Esophagus muscularis mucosa (tissue), 4 donors: ENCODE measurements at regions not wholly inside any gene's neighbourhood (a gene's known extent, or its start where the extent isn't known, plus 50 kb on each side); places are given as distances from the start of the nearest gene placed in this dataset.

Experiments used
- DNase-seq: peaks from one replicate; pipeline ENCODE4 v3.0.0-alpha.2; 2017; ENCODE audit errors: extremely low spot score
- H3K27ac ChIP-seq, 4 donors: fragments of 200-600 bp; sonication (generic); replicated peaks in 1 of 4; 1 replicate in 3 of 4; 2 replicates in 1 of 4; pipeline ENCODE4 v1.5.1; 2016 to 2019; ENCODE audit warnings: mild to moderate bottlenecking in 1 of 4
- H3K27me3 ChIP-seq, 4 donors: fragments of 200-600 bp; sonication (generic); one replicate each; pipeline versions ENCODE4 v1.5.1 to v1.6.0; 2016 to 2019
- H3K36me3 ChIP-seq, 4 donors: fragments of 200-600 bp; sonication (generic); one replicate each; pipeline ENCODE4 v1.5.1; 2016 to 2019
- H3K4me1 ChIP-seq, 4 donors: fragments of 200-600 bp; sonication (generic); one replicate each; pipeline ENCODE4 v1.5.1; 2016 to 2019
- H3K4me3 ChIP-seq, 4 donors: fragments of 200-600 bp; sonication (generic); 1 replicate in 2 of 4; 2 replicates in 2 of 4; pipeline ENCODE4 v1.5.1; 2016 to 2019; ENCODE audit warnings: mild to moderate bottlenecking in 4 of 4, moderate library complexity in 1 of 4
- H3K9me3 ChIP-seq, 4 donors: fragments of 200-600 bp; sonication (generic); 1 replicate in 3 of 4; 2 replicates in 1 of 4; pipeline ENCODE4 v1.5.1; 2016 to 2019
- CTCF ChIP-seq, 3 experiments: fragments of 200-600 bp in 2 of 3; fragments of 450-650 bp in 1 of 3; sonication (generic) in 2 of 3; IDR thresholded peaks; one replicate each; pipeline ENCODE4 v1.5.1; 2017 to 2019; ENCODE audit warnings: antibody characterized with exemption in 3 of 3, mild to moderate bottlenecking in 2 of 3, moderate library complexity in 1 of 3
- EP300 ChIP-seq: sonication (generic); formaldehyde crosslinking; IDR thresholded peaks from one replicate; pipeline ENCODE4 v1.6.1; 2017; ENCODE audit warnings: antibody characterized with exemption
- POLR2A ChIP-seq: fragments of 450-650 bp; IDR thresholded peaks from one replicate; pipeline ENCODE4 v1.6.1; 2017; ENCODE audit warnings: antibody characterized with exemption, moderate library complexity, mild to moderate bottlenecking, low read depth
- POLR2AphosphoS5 ChIP-seq, 2 donors: sonication (generic); formaldehyde crosslinking; IDR thresholded peaks; one replicate each; pipeline ENCODE4 v1.6.1; 2017; ENCODE audit warnings: antibody characterized with exemption in 2 of 2
- WGBS: methylation state at CpG from one replicate; pipeline ENCODE4 v1.1.5; 2018; 5-methylcytosine and 5-hydroxymethylcytosine counted together
- intact Hi-C: fragments of 100-400 bp; cut with DNase I; formaldehyde crosslinking; loops from one replicate; pipeline ENCODE4 v1.15.1; 2023

GRCh38 chr15:39466750-39467105, 114.2 kb upstream of the THBS1 start:
- no peak overlapping the region for H3K4me3 ChIP-seq
- intact Hi-C loops, result no loop called here
- no peak for DNase-seq
- no peak for TF ChIP-seq EP300
- H3K27ac ChIP-seq, result peak overlapping the region; percentile 69 to 79 (median 70)
- no peaks in the 10 kb centered on the region for H3K9me3 ChIP-seq
- no peaks in the 10 kb centered on the region for H3K36me3 ChIP-seq
- WGBS, result 74% methylated on average over 5 of the region's 5 CpGs
- no peaks in the 10 kb centered on the region for H3K27me3 ChIP-seq
- peaks cover 19 to 36% (median 33%) of the 10 kb centered on the region in 4 donors for H3K4me1 ChIP-seq

- 66% methylated on average over 4 of the region's 4 CpGs for WGBS
- Histone ChIP-seq H3K27ac (peak overlapping the region in 2 of 4 donors; percentile 18 to 69), H3K27me3 (no peaks in the 10 kb centered on the region), H3K4me3 (no peak overlapping the region), H3K4me1 (peaks cover 12 to 40% (median 37%) of the 10 kb centered on the region in 4 donors), H3K9me3 (no peaks in the 10 kb centered on the region), H3K36me3 (no peaks in the 10 kb centered on the region)
- TF ChIP-seq EP300 (peak; percentile 41), POLR2AphosphoS5 (IDR thresholded peaks at IDR 0.05) (peak; percentile 43), CTCF (IDR thresholded peaks at IDR 0.05) (no peak), POLR2A (no peak)
- intact Hi-C loops, result no loop called here
- peak; percentile 90 for DNase-seq
Observed at GRCh38 chr15:39468331-39468730, 112.5 kb upstream of the THBS1 start.

- 94% methylated on average over 3 of the region's 3 CpGs for WGBS
- Histone ChIP-seq H3K4me3 (no peak overlapping the region), H3K36me3 (no peaks in the 10 kb centered on the region), H3K4me1 (peaks cover 12 to 45% (median 42%) of the 10 kb centered on the region in 4 donors), H3K27me3 (no peaks in the 10 kb centered on the region), H3K27ac (peak overlapping the region in 2 of 4 donors; percentile 18 to 24), H3K9me3 (no peaks in the 10 kb centered on the region)
- no peak for TF ChIP-seq CTCF (IDR thresholded peaks at IDR 0.05)
- TF ChIP-seq POLR2AphosphoS5 (IDR thresholded peaks at IDR 0.05), result no peak
- TF ChIP-seq POLR2A, result no peak
- TF ChIP-seq EP300, result no peak
- DNase-seq, result no peak
- intact Hi-C loops, result no loop called here
Observed at GRCh38 chr15:39468828-39469227, 112.1 kb upstream of the THBS1 start.

GRCh38 chr15:39471785-39472574, 108.9 kb upstream of the THBS1 start:
- TF ChIP-seq POLR2AphosphoS5 (IDR thresholded peaks at IDR 0.05) (no peak), CTCF (IDR thresholded peaks at IDR 0.05) (no peak), EP300 (no peak), POLR2A (no peak)
- intact Hi-C loops, result loop anchor here (2.0 kb wide), 1 partner anchor 107 kb away; no protein-coding TSS in a partner anchor
- no peaks in the 10 kb centered on the region for H3K9me3 ChIP-seq
- no peak overlapping the region for H3K4me3 ChIP-seq
- WGBS, result 84% methylated on average over 2 of the region's 2 CpGs
- DNase-seq, result peak; percentile 80
- no peaks in the 10 kb centered on the region for H3K36me3 ChIP-seq
- peak overlapping the region; percentile 80 to 92 (median 87) for H3K27ac ChIP-seq
- peaks cover 7 to 40% (median 38%) of the 10 kb centered on the region in 4 donors for H3K4me1 ChIP-seq
- H3K27me3 ChIP-seq, result no peaks in the 10 kb centered on the region

GRCh38 chr15:39472621-39473297, 108.1 kb upstream of the THBS1 start:
- intact Hi-C loops, result loop anchor here (2.0 kb wide), 1 partner anchor 106 kb away; no protein-coding TSS in a partner anchor
- Histone ChIP-seq H3K27ac (peak overlapping the region; percentile 80 to 92 (median 87)), H3K4me3 (peak overlapping the region in 1 of 4 donors; percentile 4), H3K9me3 (no peaks in the 10 kb centered on the region), H3K36me3 (no peaks in the 10 kb centered on the region), H3K27me3 (no peaks in the 10 kb centered on the region), H3K4me1 (peaks cover 0 to 33% (median 31%) of the 10 kb centered on the region in 4 donors)
- WGBS, result 31% methylated on average over 12 of the region's 12 CpGs
- peak; percentile 98 for DNase-seq
- peak; percentile 95 to 96 for TF ChIP-seq POLR2AphosphoS5 (IDR thresholded peaks at IDR 0.05)
- TF ChIP-seq POLR2A, result no peak
- TF ChIP-seq EP300, result peak; percentile 93
